CD4-positive, alpha-beta T cell treated with Interleukin-4 for 1 hour (primary cell): ENCODE measurements at regions not wholly inside any gene's neighbourhood (a gene's known extent, or its start where the extent isn't known, plus 50 kb on each side); places are given as distances from the start of the nearest gene placed in this dataset.
A peak's percentile ranks its signal among the peaks of the same experiment; 100 is the strongest.

Experiments used
- DNase-seq, 2 donors: peaks; one replicate each; pipeline ENCODE4 v3.0.0-alpha.2; 2020 to 2022

DNA sequence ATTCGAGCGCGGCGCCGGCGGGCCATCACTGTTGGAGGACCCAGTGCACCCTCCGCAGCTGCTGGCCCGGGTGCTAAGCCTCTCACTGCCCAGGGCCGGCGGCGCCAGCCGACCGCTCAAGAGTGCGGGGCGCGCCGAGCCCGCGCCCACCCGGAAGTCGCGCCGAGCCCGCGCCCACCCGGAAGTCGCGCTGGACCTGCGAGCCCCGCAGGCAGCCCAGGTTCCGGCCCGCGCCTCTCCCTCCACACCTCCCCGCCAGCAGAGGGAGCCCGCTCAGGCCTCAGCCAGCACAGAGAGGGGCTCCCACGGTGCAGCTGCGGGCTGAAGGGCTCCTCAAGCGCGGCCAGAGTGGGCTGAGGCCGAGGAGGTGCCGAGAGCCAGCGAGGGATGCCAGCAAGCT lies 170.8 kb downstream of the GTF2H2C_2 start:
- DNase-seq: peak in 1 of 2 donors; percentile 44
